ENCODE measurements at regions not wholly inside any gene's neighbourhood (a gene's known extent, or its start where the extent isn't known, plus 50 kb on each side); places are given as distances from the start of the nearest gene placed in this dataset.

DNA sequence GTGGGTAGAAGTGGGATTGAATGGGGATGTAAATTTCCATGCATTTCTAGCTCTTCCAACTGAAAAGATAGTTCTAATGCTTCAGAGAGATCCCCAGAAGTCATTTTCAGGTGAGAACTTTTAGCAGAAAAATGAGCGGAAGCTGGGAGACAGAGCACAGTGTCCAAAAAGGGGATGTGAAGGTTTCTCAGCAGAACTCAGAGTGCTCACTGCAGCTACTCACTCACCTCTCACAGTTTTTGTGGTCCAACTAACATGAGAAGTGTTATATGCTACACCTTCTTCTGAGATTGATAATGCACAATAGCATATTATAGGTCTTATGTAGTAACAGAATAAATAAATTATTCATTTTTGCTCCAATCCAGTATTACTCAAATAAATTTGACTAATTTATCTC is 519.2 kb upstream of the HS3ST5 start:
- no peaks in the 10 kb centered on the region for H3K27me3 ChIP-seq (ENCODE audit: control insufficient read depth in 1 of 2, insufficient read depth in 2 of 2, low read length in 2 of 2)
- TF ChIP-seq MTF1 (CRISPR knock-in tag; IDR thresholded peaks at IDR 0.05) (no peak), ZNF543 (CRISPR knock-in tag; IDR thresholded peaks at IDR 0.05) (no peak), STAT5B (CRISPR knock-in tag; IDR thresholded peaks at IDR 0.05) (no peak), NFIB (CRISPR knock-in tag; IDR thresholded peaks at IDR 0.05; ENCODE audit: borderline replicate concordance) (no peak), AKAP8 (CRISPR knock-in tag; IDR thresholded peaks at IDR 0.05) (no peak), HNF4A (CRISPR knock-in tag; IDR thresholded peaks at IDR 0.05) (no peak), GPN1 (CRISPR knock-in tag; IDR thresholded peaks at IDR 0.05; ENCODE audit: borderline replicate concordance) (no peak), YY1 (IDR thresholded peaks at IDR 0.05; ENCODE audit: insufficient read depth, insufficient replicate concordance, low read depth, low read length) (no peak), ATRX (CRISPR knock-in tag; IDR thresholded peaks at IDR 0.05; ENCODE audit: borderline replicate concordance) (no peak), KLF16 (CRISPR knock-in tag; IDR thresholded peaks at IDR 0.05) (no peak), ZNF317 (CRISPR knock-in tag; IDR thresholded peaks at IDR 0.05) (no peak), HOXA5 (CRISPR knock-in tag; IDR thresholded peaks at IDR 0.05) (no peak)
- TF ChIP-seq, protein P1, sequence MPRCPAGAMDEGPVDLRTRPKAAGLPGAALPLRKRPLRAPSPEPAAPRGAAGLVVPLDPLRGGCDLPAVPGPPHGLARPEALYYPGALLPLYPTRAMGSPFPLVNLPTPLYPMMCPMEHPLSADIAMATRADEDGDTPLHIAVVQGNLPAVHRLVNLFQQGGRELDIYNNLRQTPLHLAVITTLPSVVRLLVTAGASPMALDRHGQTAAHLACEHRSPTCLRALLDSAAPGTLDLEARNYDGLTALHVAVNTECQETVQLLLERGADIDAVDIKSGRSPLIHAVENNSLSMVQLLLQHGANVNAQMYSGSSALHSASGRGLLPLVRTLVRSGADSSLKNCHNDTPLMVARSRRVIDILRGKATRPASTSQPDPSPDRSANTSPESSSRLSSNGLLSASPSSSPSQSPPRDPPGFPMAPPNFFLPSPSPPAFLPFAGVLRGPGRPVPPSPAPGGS (CRISPR knock-in tag; IDR thresholded peaks at IDR 0.05) = no peak
- no peak overlapping the region for H3K27ac ChIP-seq (ENCODE audit: extremely low read length, insufficient read depth, low read length)
- H3K79me2 ChIP-seq (ENCODE audit: insufficient read depth, low read length) = no peaks in the 10 kb centered on the region
- in situ Hi-C loops (cut with HindIII; ENCODE audit: extremely low pct_ligation_motif_present, low pct_unique_long_range_greater_than_20kb) (no loop called here), intact Hi-C loops (cut with micrococcal nuclease; ENCODE audit: unreplicated experiment) (no loop called here)
- ATAC-seq = no peak
- no peak overlapping the region for H3K4me2 ChIP-seq (ENCODE audit: low read depth, low read length)
- H3K36me3 ChIP-seq (replicated peaks in 1 of 2; ENCODE audit: control insufficient read depth in 1 of 2, insufficient read depth in 2 of 2, low read length in 2 of 2) = no peaks in the 10 kb centered on the region
- ChIA-PET POLR2A (no interaction called here), CTCF (ENCODE audit: low intra/inter-chr PET ratio, low total read pairs) (no interaction called here)
- WGBS (ENCODE audit: low lambda C conversion rate) = 90% methylated on average over 1 of the region's 1 CpG
- H4K20me1 ChIP-seq (ENCODE audit: insufficient read depth, low read length) = no peaks in the 10 kb centered on the region
- DNase-seq (ENCODE audit: low spot score) = no peak
- no peaks in the 10 kb centered on the region for H3K4me1 ChIP-seq (ENCODE audit: insufficient read depth, low read length)
- H3K4me3 ChIP-seq (replicated peaks in 1 of 3; ENCODE audit: insufficient read depth in 1 of 3, low read depth in 2 of 3, low read length in 3 of 3) = no peak overlapping the region
- no peak overlapping the region for H3K9ac ChIP-seq (ENCODE audit: insufficient read depth, low read depth, low read length)
- H3K9me3 ChIP-seq (ENCODE audit: low read length) = no peaks in the 10 kb centered on the region
- no peak overlapping the region for H2AFZ ChIP-seq (ENCODE audit: low read length)
- BruUV-seq (replicated peaks) = no TSS peak
- no peak for FAIRE-seq

Data from HepG2 (cell line).